ENCODE measurements at regions not wholly inside any gene's neighbourhood (a gene's known extent, or its start where the extent isn't known, plus 50 kb on each side); places are given as distances from the start of the nearest gene placed in this dataset.

GRCh38 chr4:10371869-10372471 lies 85.3 kb downstream of the ZNF518B start:
- TF ChIP-seq CTCF (IDR thresholded peaks at IDR 0.05), result no peak
- TF ChIP-seq POLR2AphosphoS5 (IDR thresholded peaks at IDR 0.05; ENCODE audit: insufficient read depth in 1 of 2, low read depth in 1 of 2), result no peak
- no peak for TF ChIP-seq POLR2A (IDR thresholded peaks at IDR 0.05)

Measured in vagina (tissue), 2 donors.